Retinal pigment epithelial cell (primary cell): ENCODE measurements at regions not wholly inside any gene's neighbourhood (a gene's known extent, or its start where the extent isn't known, plus 50 kb on each side); places are given as distances from the start of the nearest gene placed in this dataset.
A peak's percentile ranks its signal among the peaks of the same experiment; 100 is the strongest.
"Not testable (repeated sequence)": the region's sequence is repeated elsewhere in the genome, so short reads cannot be mapped to it uniquely, and the experiment has no call there.

Experiments used
- DNase-seq: peaks from one replicate; pipeline ENCODE4 v3.0.0-alpha.2; 2010; ENCODE audit warnings: low read depth
- H3K4me3 ChIP-seq: 2 replicates; pipeline ENCODE4 v1.5.1; 2011; ENCODE audit warnings: mild to moderate bottlenecking, low read length, control low read depth, moderate library complexity
- TF ChIP-seq, protein P1 (sequence below): conservative IDR thresholded peaks from 2 replicates; pipeline ENCODE4 v1.5.1; 2011; ENCODE audit warnings: low read depth, low read length, control low read depth, inconsistent platforms

DNA sequence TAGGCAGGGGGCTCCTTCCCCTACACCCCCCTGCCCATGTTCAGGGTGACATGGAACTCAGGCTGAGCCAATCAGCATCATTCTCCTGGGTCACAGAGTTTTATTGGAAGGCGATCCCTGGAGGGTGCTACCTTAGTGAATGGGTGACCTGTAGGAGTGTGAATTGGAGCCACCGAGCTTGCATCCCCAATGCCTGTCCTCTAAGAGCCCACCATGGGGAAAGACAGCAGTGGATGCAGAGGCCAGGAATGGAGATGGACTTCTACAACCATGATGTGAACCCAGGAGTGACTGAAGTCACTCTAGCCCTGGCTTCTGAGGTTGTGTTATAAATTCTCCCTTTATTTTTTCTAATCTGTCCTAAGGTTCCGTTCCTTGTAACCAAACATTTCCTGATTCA, 89.4 kb downstream of the CCDC71L start:
- TF ChIP-seq, protein P1, sequence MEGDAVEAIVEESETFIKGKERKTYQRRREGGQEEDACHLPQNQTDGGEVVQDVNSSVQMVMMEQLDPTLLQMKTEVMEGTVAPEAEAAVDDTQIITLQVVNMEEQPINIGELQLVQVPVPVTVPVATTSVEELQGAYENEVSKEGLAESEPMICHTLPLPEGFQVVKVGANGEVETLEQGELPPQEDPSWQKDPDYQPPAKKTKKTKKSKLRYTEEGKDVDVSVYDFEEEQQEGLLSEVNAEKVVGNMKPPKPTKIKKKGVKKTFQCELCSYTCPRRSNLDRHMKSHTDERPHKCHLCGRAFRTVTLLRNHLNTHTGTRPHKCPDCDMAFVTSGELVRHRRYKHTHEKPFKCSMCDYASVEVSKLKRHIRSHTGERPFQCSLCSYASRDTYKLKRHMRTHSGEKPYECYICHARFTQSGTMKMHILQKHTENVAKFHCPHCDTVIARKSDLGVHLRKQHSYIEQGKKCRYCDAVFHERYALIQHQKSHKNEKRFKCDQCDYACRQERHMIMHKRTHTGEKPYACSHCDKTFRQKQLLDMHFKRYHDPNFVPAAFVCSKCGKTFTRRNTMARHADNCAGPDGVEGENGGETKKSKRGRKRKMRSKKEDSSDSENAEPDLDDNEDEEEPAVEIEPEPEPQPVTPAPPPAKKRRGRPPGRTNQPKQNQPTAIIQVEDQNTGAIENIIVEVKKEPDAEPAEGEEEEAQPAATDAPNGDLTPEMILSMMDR = no peak
- DNase-seq = no peak
- no peak overlapping the region for H3K4me3 ChIP-seq

DNA sequence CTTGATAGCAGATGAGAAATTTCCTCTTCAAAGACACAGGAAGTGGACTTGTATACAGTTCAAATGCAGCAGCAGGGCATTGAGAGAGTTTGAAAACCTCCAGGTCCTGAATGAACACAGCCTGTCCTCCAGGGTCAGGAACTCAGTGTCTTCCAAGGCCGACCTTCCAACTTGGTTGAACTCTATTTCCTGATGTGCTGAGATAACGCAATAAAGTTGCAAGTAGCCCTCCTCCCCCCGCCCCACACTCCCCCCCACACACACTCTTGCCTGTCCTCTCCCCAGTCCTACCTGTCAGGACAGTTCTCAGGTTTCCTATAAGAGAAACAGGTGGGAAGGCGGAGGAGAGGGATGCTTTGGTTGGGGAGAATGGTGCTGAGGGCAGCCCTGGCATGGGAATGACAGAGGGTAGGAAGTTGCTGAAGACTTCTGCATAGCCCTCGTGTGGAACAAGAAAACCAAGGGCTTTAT, 90.0 kb downstream of the CCDC71L start:
- TF ChIP-seq, protein P1 = no peak
- DNase-seq = no peak
- H3K4me3 ChIP-seq = no peak overlapping the region

DNA sequence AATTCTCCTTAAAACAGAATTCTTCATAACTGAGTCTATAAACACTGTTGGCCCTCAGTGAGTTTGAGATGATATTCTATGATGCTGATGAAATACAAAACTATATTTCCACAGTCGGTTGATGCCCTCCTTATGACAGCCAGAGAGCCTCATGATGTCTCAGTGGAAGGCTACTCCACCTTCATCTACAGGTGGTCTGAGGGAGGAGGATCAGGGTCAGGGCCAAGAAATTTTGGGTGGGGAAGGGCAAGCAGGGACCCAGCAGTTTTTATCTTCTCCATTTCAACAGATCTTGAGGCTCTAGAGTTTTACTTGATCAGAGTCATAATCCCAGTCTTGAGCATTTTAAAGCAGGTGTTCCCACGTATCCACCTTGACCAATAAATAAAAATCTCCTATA, 90.8 kb downstream of the CCDC71L start:
- no peak for DNase-seq
- no peak overlapping the region for H3K4me3 ChIP-seq
- TF ChIP-seq, protein P1 = no peak

DNA sequence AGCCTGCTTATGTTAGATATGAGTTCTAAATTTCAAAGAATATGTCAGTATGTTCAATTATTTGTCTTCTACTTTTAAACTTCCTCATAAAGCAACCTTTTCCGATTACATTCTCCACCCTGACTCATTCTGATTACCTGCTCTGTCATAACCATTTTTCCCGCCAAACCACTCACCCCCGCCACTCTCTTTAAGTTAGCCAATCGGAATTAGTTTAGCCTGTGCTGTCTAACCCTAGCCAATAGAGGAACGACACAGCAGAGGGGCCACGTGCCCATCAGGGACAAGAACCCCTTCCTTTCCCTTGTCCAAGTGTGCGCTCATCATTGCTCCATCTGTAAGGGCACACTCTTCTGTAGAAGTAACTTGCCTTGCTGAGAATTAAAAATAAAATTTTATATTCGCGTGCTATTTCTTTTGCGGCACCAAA, 91.4 kb downstream of the CCDC71L start:
- TF ChIP-seq, protein P1 = no peak
- no peak for DNase-seq
- H3K4me3 ChIP-seq = no peak overlapping the region

DNA sequence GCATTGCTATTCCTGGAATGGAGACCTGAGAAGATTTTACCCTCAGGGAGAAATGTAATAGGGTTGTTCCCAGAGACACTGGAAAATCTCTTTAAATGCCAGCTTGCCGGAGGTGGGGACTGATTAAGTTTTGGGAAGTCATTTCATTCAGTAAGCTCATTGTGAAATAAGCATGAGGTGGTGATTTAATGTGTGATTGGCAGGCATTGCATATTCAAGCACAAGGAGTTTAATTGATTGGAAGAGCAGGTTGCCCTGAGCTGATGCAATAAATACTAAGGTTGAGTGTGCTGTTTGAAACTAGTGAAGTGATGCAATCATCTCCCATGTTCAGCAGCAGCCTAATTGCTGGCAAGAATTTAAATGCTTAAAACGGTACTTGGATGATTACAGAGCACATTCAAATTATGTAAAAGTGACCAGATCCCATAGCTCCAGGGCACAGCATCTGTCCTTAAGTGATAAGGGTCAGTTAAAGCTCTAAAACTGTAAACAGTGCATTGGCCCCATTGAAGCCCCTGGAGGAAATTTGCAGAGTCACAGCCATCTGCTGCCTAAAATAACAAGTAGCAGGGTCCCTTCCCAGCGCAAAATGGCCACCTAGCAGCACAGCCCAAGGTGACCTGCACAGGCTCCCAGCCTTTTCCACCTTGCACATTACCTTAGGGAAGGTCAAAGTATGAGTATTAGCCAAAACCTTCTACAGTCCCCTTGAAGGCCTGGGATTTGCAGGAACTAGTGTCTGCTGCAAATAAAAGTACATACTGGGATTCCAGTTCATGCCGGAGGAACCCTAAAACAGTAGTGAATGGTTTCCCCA, 92.1 kb downstream of the CCDC71L start:
- peak; percentile 68 for DNase-seq
- no peak overlapping the region for H3K4me3 ChIP-seq
- TF ChIP-seq, protein P1 = no peak

DNA sequence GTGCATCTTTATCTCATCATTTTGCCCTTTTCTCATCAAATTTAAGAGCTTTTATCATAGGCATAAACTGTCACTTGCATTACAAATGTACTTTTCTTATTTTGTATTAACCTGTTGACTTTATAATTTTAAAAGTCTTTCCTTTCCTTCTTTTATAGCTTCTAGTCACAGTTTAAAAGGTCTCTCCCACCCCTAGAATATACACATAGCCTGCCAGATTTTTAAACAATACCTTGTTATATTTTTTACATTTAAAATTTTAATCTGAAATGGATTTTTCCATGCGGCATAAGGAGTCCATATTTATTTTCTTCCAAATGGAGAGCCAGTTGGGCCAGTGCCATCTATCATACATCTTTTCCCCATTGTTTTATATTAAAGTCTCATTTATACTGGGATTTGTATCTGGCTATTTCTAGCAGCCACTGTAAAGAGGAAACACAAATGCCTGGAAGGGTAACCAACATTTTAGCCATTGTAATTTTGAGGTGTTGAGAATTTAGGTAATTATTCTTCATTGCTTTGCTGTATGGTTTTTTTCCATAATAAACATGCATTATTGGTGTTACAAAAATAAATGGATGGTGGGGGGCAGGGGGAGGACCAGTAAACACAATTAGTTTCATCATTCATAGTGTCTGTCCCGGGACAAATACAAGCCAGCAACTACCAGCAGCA, 92.8 kb downstream of the CCDC71L start:
- DNase-seq = no peak
- TF ChIP-seq, protein P1 = no peak
- H3K4me3 ChIP-seq = no peak overlapping the region

DNA sequence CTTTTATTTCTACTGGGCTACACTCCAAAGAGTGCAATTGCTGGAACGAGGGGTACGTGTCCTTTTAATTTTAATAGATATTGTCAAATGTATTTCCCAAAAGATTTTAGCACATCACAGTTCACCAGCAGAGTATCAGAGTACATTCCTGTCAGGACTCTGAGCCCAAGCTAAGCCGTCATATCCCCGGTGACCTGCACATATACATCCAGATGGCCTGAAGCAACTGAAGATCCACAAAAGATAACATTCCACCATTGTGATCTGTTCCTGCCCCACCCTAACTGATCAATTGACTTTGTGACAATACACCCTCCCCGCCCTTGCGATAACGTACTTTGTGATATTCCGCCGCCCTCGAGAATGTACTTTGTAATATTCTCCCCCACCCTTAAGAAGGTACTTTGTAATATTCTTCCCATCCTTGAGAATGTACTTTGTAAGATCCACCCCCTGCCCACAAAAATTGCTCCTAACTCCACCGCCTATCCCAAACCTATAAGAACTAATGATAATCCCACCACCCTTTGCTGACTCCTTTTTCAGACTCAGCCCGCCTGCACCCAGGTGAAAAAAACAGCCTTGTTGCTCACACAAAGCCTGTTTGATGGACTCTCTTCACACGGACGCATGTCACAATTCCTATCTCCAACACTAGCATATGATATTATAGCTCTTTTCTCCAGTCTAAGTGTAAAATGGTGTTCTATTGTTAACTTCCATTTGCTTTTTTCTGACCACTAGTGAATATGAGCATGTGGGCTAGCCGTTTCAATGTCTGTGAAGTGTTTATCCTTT, 93.6 kb downstream of the CCDC71L start:
- not testable (repeated sequence) for DNase-seq, H3K4me3 ChIP-seq
